DND-41 (cell line): ENCODE measurements at regions not wholly inside any gene's neighbourhood (a gene's known extent, or its start where the extent isn't known, plus 50 kb on each side); places are given as distances from the start of the nearest gene placed in this dataset.

Experiments used
- ATAC-seq: fragments of 200-7000 bp; cut with Tn5 transposase; 3 replicates; pipeline ENCODE4 v1.9.1; 2021; ENCODE audit warnings: low read depth; ENCODE audit not compliant: insufficient read depth
- DNase-seq: peaks from one replicate; pipeline ENCODE4 v3.0.0-alpha.2; 2020
- H2AFZ ChIP-seq: 2 replicates; pipeline ENCODE4 v1.6.0; 2012; ENCODE audit warnings: low read depth, low read length
- H3K27ac ChIP-seq: 2 replicates; pipeline ENCODE4 v1.5.1; 2012; ENCODE audit warnings: low read length, inconsistent platforms
- H3K27me3 ChIP-seq: fragments of 200-600 bp; sonication (generic); 2 replicates; pipeline ENCODE4 v1.6.0; 2012; ENCODE audit warnings: low read length, mild to moderate bottlenecking, inconsistent platforms; ENCODE audit not compliant: insufficient read depth, poor library complexity
- H3K36me3 ChIP-seq: 2 replicates; pipeline ENCODE4 v1.5.1; 2012; ENCODE audit warnings: low read length, inconsistent platforms; ENCODE audit not compliant: insufficient read depth
- H3K4me1 ChIP-seq: 2 replicates; pipeline ENCODE4 v1.5.1; 2012; ENCODE audit warnings: mild to moderate bottlenecking, low read length; ENCODE audit not compliant: insufficient read depth
- H3K4me2 ChIP-seq: 2 replicates; pipeline ENCODE4 v1.6.0; 2012; ENCODE audit warnings: mild to moderate bottlenecking, moderate library complexity, low read length, inconsistent platforms; ENCODE audit not compliant: insufficient read depth
- H3K4me3 ChIP-seq, 2 experiments: fragments of 200-600 bp in 1 of 2; shearing (Covaris generic) in 1 of 2; 2 replicates each; pipeline ENCODE4 v1.5.1; 2012 to 2016; ENCODE audit warnings: inconsistent platforms in 2 of 2, low read length in 2 of 2, mild to moderate bottlenecking in 2 of 2, low read depth in 1 of 2, moderate library complexity in 1 of 2
- H3K79me2 ChIP-seq: 2 replicates; pipeline ENCODE4 v1.6.0; 2012; ENCODE audit warnings: low read length, inconsistent platforms; ENCODE audit not compliant: insufficient read depth
- H3K9ac ChIP-seq: 2 replicates; pipeline ENCODE4 v1.6.0; 2012; ENCODE audit warnings: low read depth, mild to moderate bottlenecking, inconsistent platforms, low read length, moderate library complexity
- H3K9me3 ChIP-seq: 2 replicates; pipeline ENCODE4 v1.5.1; 2012; ENCODE audit warnings: low read length, moderate library complexity, mild to moderate bottlenecking, inconsistent platforms; ENCODE audit not compliant: insufficient read depth, severe bottlenecking
- H4K20me1 ChIP-seq: 2 replicates; pipeline ENCODE4 v1.6.0; 2012; ENCODE audit warnings: low read length; ENCODE audit not compliant: insufficient read depth
- EZH2 ChIP-seq: IDR thresholded peaks from 3 replicates; pipeline ENCODE4 v1.6.1; 2012; ENCODE audit warnings: borderline replicate concordance, low read depth, mild to moderate bottlenecking, moderate library complexity, low read length, inconsistent platforms; ENCODE audit not compliant: severe bottlenecking
- TF ChIP-seq, protein P1 (sequence below): IDR thresholded peaks from 2 replicates; pipeline ENCODE4 v1.5.1; 2012; ENCODE audit warnings: borderline replicate concordance, low read length, moderate library complexity, mild to moderate bottlenecking; ENCODE audit not compliant: poor library complexity, severe bottlenecking; ENCODE audit errors: extremely low read depth

GRCh38 chr20:21832442-21833385 is 127.2 kb downstream of the PAX1 start:
- TF ChIP-seq, protein P1, sequence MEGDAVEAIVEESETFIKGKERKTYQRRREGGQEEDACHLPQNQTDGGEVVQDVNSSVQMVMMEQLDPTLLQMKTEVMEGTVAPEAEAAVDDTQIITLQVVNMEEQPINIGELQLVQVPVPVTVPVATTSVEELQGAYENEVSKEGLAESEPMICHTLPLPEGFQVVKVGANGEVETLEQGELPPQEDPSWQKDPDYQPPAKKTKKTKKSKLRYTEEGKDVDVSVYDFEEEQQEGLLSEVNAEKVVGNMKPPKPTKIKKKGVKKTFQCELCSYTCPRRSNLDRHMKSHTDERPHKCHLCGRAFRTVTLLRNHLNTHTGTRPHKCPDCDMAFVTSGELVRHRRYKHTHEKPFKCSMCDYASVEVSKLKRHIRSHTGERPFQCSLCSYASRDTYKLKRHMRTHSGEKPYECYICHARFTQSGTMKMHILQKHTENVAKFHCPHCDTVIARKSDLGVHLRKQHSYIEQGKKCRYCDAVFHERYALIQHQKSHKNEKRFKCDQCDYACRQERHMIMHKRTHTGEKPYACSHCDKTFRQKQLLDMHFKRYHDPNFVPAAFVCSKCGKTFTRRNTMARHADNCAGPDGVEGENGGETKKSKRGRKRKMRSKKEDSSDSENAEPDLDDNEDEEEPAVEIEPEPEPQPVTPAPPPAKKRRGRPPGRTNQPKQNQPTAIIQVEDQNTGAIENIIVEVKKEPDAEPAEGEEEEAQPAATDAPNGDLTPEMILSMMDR = no peak
- no peak for TF ChIP-seq EZH2
- Histone ChIP-seq H3K27ac (no peak overlapping the region), H3K9me3 (no peaks in the 10 kb centered on the region), H3K4me1 (no peaks in the 10 kb centered on the region), H3K79me2 (no peaks in the 10 kb centered on the region), H3K4me2 (no peak overlapping the region), H3K4me3 (no peak overlapping the region), H2AFZ (no peak overlapping the region), H3K27me3 (peaks cover 6% of the 10 kb centered on the region), H3K36me3 (no peaks in the 10 kb centered on the region), H3K9ac (no peak overlapping the region), H4K20me1 (no peaks in the 10 kb centered on the region)
- ATAC-seq = no peak
- DNase-seq = no peak

- H3K36me3 ChIP-seq = no peaks in the 10 kb centered on the region
- no peak for TF ChIP-seq EZH2
- TF ChIP-seq, protein P1 = no peak
- H3K27me3 ChIP-seq = peaks cover 15% of the 10 kb centered on the region
- H3K27ac ChIP-seq = no peak overlapping the region
- no peaks in the 10 kb centered on the region for H3K9me3 ChIP-seq
- ATAC-seq = no peak
- no peak overlapping the region for H3K4me2 ChIP-seq
- H3K79me2 ChIP-seq = no peaks in the 10 kb centered on the region
- no peaks in the 10 kb centered on the region for H4K20me1 ChIP-seq
- no peaks in the 10 kb centered on the region for H3K4me1 ChIP-seq
- H3K4me3 ChIP-seq = no peak overlapping the region
- H3K9ac ChIP-seq = no peak overlapping the region
- no peak overlapping the region for H2AFZ ChIP-seq
- no peak for DNase-seq
Observed at GRCh38 chr20:21826976-21827375, 121.5 kb downstream of the PAX1 start.

- TF ChIP-seq EZH2 = no peak
- TF ChIP-seq, protein P1 = no peak
- DNase-seq (no peak), ATAC-seq (no peak)
- H3K9ac ChIP-seq = no peak overlapping the region
- H3K4me3 ChIP-seq = no peak overlapping the region
- H3K4me1 ChIP-seq = no peaks in the 10 kb centered on the region
- H3K27ac ChIP-seq = no peak overlapping the region
- peaks cover 15% of the 10 kb centered on the region for H3K27me3 ChIP-seq
- H3K4me2 ChIP-seq = no peak overlapping the region
- no peaks in the 10 kb centered on the region for H3K36me3 ChIP-seq
- H3K9me3 ChIP-seq = no peaks in the 10 kb centered on the region
- no peaks in the 10 kb centered on the region for H3K79me2 ChIP-seq
- no peaks in the 10 kb centered on the region for H4K20me1 ChIP-seq
- H2AFZ ChIP-seq = no peak overlapping the region
Observed at GRCh38 chr20:21821358-21821757, 115.9 kb downstream of the PAX1 start.
